ENCODE measurements at regions not wholly inside any gene's neighbourhood (a gene's known extent, or its start where the extent isn't known, plus 50 kb on each side); places are given as distances from the start of the nearest gene placed in this dataset.

GRCh38 chr17:72379516-72379915 is 258.7 kb downstream of the SOX9 start:
- H3K27ac ChIP-seq (ENCODE audit: low read depth, low read length): no peak overlapping the region
- H3K9ac ChIP-seq (ENCODE audit: extremely low read depth, low read length, poor library complexity, severe bottlenecking): no peak overlapping the region
- H3K27me3 ChIP-seq (ENCODE audit: control insufficient read depth, insufficient read depth, low read length, poor library complexity, severe bottlenecking): peaks cover 14% of the 10 kb centered on the region
- no peaks in the 10 kb centered on the region for H3K36me3 ChIP-seq (ENCODE audit: control insufficient read depth, insufficient read depth, low read length)
- no peak overlapping the region for H3K4me3 ChIP-seq (ENCODE audit: low read length)
- no peak overlapping the region for H3K4me3 Mint-ChIP-seq
- peaks cover 28% of the 10 kb centered on the region for H3K27me3 Mint-ChIP-seq (ENCODE audit: insufficient read depth)
- H3K4me1 ChIP-seq (ENCODE audit: control insufficient read depth, insufficient read depth, low read length): peaks cover 5% of the 10 kb centered on the region
- no peak for DNase-seq
- peaks cover 18% of the 10 kb centered on the region for H3K4me1 Mint-ChIP-seq
- no peaks in the 10 kb centered on the region for H3K36me3 Mint-ChIP-seq (ENCODE audit: low read depth)
- 89 to 92% methylated on average over 7 to 11 of the region's 11 CpGs for WGBS, 2 experiments (ENCODE audit: insufficient coverage in 1 of 2, insufficient read length in 1 of 2)
- TF ChIP-seq CTCF (conservative IDR thresholded peaks at IDR 0.05): no peak
- H3K9me3 ChIP-seq (ENCODE audit: control insufficient read depth, low read length): no peaks in the 10 kb centered on the region
- no peaks in the 10 kb centered on the region for H3K9me3 Mint-ChIP-seq
- no peak overlapping the region for H3K27ac Mint-ChIP-seq

GRCh38 chr17:72380120-72380519 is 259.3 kb downstream of the SOX9 start:
- WGBS, 2 experiments (ENCODE audit: insufficient coverage in 1 of 2, insufficient read length in 1 of 2): 88 to 100% methylated on average over 2 to 5 of the region's 6 CpGs
- peaks cover 17% of the 10 kb centered on the region for H3K4me1 Mint-ChIP-seq

GRCh38 chr17:72380737-72381136 is 259.9 kb downstream of the SOX9 start:
- H3K4me1 Mint-ChIP-seq: peaks cover 16% of the 10 kb centered on the region

More at GRCh38 chr17:72380120-72380519, 259.3 kb downstream of the SOX9 start:
- no peaks in the 10 kb centered on the region for H3K9me3 Mint-ChIP-seq
- Histone ChIP-seq H3K9me3 (ENCODE audit: control insufficient read depth, low read length) (no peaks in the 10 kb centered on the region), H3K36me3 (ENCODE audit: control insufficient read depth, insufficient read depth, low read length) (no peaks in the 10 kb centered on the region), H3K4me3 (ENCODE audit: low read length) (no peak overlapping the region), H3K27ac (ENCODE audit: low read depth, low read length) (no peak overlapping the region), H3K4me1 (ENCODE audit: control insufficient read depth, insufficient read depth, low read length) (peaks cover 5% of the 10 kb centered on the region), H3K27me3 (ENCODE audit: control insufficient read depth, insufficient read depth, low read length, poor library complexity, severe bottlenecking) (peaks cover 14% of the 10 kb centered on the region), H3K9ac (ENCODE audit: extremely low read depth, low read length, poor library complexity, severe bottlenecking) (no peak overlapping the region)
- H3K36me3 Mint-ChIP-seq (ENCODE audit: low read depth): no peaks in the 10 kb centered on the region
- H3K27ac Mint-ChIP-seq: no peak overlapping the region
- DNase-seq: no peak
- no peak overlapping the region for H3K4me3 Mint-ChIP-seq
- no peak for TF ChIP-seq CTCF (conservative IDR thresholded peaks at IDR 0.05)
- peaks cover 28% of the 10 kb centered on the region for H3K27me3 Mint-ChIP-seq (ENCODE audit: insufficient read depth)

More at GRCh38 chr17:72380737-72381136, 259.9 kb downstream of the SOX9 start:
- Histone ChIP-seq H3K9ac (ENCODE audit: extremely low read depth, low read length, poor library complexity, severe bottlenecking) (no peak overlapping the region), H3K27me3 (ENCODE audit: control insufficient read depth, insufficient read depth, low read length, poor library complexity, severe bottlenecking) (peaks cover 14% of the 10 kb centered on the region), H3K4me1 (ENCODE audit: control insufficient read depth, insufficient read depth, low read length) (peaks cover 5% of the 10 kb centered on the region), H3K9me3 (ENCODE audit: control insufficient read depth, low read length) (no peaks in the 10 kb centered on the region), H3K27ac (ENCODE audit: low read depth, low read length) (no peak overlapping the region), H3K36me3 (ENCODE audit: control insufficient read depth, insufficient read depth, low read length) (no peaks in the 10 kb centered on the region), H3K4me3 (ENCODE audit: low read length) (no peak overlapping the region)
- Mint-ChIP-seq H3K27ac (no peak overlapping the region), H3K36me3 (ENCODE audit: low read depth) (no peaks in the 10 kb centered on the region), H3K27me3 (ENCODE audit: insufficient read depth) (peaks cover 26% of the 10 kb centered on the region), H3K4me3 (no peak overlapping the region), H3K9me3 (no peaks in the 10 kb centered on the region)
- no peak for TF ChIP-seq CTCF (conservative IDR thresholded peaks at IDR 0.05)
- DNase-seq: no peak
- WGBS, 2 experiments (ENCODE audit: insufficient coverage in 1 of 2, insufficient read length in 1 of 2): 80 to 100% methylated on average over 1 of the region's 1 CpG

All from endodermal cell (in vitro differentiated cells).